Fibroblast of the aortic adventitia (primary cell): ENCODE measurements at regions not wholly inside any gene's neighbourhood (a gene's known extent, or its start where the extent isn't known, plus 50 kb on each side); places are given as distances from the start of the nearest gene placed in this dataset.

Source experiments
- DNase-seq: peaks from one replicate; pipeline ENCODE4 v3.0.0-alpha.2; 2010; ENCODE audit warnings: low read depth
- H3K4me3 ChIP-seq: 2 replicates; pipeline ENCODE4 v1.5.1; 2011; ENCODE audit warnings: low read depth, mild to moderate bottlenecking, control low read depth, low read length, moderate library complexity
- TF ChIP-seq, protein P1 (sequence below): IDR thresholded peaks from 2 replicates; pipeline ENCODE4 v1.5.1; 2011; ENCODE audit warnings: mild to moderate bottlenecking, low read length, control low read depth, inconsistent platforms; ENCODE audit not compliant: insufficient read depth

DNA sequence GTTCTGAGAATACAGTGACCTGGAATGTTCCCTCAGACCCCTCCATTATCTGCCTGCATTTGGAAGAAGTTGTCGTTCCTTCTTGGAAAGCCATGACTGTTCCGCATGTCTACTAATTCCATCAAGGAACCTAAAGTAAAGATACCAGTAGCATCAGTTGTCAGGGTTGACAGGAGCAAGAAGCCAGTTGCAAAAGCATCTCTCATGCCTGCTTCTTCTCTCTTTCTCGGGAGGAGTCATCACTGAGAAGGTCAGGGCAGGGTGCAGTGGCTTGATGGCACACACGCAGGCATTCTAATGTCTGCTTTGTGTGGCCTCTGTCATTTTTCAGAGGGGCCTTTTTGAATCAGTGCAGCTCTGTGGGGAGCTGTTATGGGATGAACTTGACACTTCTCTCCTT, 276.6 kb upstream of the TPM1 start:
- no peak overlapping the region for H3K4me3 ChIP-seq
- DNase-seq, result no peak
- TF ChIP-seq, protein P1, sequence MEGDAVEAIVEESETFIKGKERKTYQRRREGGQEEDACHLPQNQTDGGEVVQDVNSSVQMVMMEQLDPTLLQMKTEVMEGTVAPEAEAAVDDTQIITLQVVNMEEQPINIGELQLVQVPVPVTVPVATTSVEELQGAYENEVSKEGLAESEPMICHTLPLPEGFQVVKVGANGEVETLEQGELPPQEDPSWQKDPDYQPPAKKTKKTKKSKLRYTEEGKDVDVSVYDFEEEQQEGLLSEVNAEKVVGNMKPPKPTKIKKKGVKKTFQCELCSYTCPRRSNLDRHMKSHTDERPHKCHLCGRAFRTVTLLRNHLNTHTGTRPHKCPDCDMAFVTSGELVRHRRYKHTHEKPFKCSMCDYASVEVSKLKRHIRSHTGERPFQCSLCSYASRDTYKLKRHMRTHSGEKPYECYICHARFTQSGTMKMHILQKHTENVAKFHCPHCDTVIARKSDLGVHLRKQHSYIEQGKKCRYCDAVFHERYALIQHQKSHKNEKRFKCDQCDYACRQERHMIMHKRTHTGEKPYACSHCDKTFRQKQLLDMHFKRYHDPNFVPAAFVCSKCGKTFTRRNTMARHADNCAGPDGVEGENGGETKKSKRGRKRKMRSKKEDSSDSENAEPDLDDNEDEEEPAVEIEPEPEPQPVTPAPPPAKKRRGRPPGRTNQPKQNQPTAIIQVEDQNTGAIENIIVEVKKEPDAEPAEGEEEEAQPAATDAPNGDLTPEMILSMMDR, result no peak

DNA sequence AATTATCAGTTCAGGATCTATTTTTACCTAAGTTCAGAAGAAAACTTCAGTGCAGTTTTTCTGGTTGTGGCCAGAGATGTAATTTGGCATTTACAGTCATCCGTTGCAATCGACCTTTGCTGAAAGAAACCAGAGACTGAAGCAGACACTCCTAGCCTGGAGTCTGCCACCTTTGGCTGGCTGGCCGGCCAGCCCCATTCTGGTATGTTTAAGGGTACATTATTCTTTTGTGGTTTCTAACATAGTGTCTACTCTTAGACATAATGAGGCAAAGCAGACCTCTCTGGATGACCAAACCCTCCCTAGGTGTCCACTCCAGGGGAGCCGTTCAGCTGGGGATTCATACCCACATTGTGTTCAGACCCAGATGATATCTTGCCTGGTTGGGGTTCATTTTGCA, 275.9 kb upstream of the TPM1 start:
- peak; percentile 43 for DNase-seq
- no peak overlapping the region for H3K4me3 ChIP-seq
- TF ChIP-seq, protein P1, result no peak

DNA sequence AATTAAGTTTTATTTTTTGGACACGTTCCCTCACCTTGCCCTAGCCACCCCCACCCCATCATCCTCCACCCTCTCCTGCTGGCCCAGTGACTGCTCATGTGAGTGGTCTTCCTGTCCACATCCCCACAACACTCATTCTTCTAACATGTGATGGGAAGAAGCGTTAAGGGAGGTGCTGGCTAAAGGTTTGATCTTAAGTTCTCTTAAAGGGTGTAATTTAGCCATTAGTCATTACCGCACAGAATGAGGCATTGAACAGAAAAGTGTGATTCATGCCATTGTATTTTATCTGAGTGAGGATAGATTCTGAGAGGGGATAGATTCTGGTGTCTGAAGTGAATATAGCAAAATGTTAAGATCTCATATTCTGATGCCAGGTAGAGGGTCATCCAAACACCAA, 272.9 kb upstream of the TPM1 start:
- TF ChIP-seq, protein P1, result no peak
- no peak overlapping the region for H3K4me3 ChIP-seq
- DNase-seq, result peak; percentile 86

DNA sequence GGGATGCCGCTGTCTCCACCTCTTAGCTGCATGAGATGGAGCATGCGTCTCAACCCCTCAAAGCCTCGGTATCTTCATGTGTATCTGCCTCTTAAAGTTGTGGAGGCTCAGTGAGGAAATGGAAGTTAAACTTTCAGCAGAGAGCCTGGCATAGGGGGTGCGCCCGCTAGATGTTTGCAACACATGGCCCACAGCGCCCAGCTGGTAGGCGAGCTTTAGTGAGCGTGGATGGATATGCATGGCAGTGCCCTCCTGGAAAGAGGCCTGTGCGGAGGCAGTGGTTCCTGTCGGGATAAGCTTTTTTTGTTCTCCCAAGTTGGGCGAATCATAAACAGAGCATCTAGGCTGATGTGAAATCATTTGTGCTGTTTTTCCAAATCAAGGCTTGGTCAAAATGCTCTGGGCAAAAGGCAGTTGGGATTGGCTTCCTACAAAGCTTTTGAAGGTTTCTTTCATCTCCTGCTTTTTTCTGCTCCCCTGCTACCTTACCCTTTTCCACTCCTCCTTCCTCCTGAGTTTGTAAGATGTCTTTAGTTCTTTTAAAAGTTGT, 272.4 kb upstream of the TPM1 start:
- no peak for DNase-seq
- TF ChIP-seq, protein P1, result no peak
- H3K4me3 ChIP-seq, result no peak overlapping the region

DNA sequence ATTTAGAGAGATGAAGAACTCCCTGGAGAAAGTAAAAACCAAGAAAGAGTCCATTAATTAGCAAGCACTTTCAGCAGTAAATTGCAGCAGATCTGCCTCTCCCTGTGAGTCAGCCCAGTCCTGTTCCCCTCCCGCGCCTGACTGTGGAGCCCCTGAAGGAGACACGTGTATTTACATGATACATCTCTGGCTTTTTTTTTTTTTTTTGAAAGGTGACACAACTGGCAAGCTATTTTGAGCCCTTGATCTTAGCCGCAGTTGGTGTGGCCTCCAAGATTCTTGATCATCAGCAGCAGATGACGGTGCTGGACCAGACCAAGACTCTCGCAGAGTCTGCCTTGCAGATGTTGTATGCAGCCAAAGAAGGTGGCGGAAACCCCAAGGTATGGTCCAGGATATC, 271.8 kb upstream of the TPM1 start:
- no peak overlapping the region for H3K4me3 ChIP-seq
- DNase-seq, result peak; percentile 76
- TF ChIP-seq, protein P1, result no peak

DNA sequence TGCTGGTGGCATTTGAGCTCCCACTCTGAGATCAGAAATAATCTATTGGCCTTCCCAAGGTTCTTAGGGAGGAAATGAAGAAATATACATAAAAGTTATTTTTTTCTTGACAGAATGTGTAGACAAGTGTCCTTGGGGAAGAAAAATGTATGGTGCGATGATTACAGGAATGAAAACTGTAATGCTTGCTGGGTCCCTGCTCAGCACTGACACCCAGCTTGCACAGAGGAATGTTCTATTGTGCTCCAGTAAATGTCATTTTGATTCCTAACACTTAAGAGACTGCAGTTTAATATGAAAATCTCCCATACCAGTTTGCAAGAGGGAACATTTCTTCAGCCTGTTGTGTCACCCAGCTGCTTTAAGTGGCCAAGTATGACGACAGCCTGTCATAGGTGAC, 271.3 kb upstream of the TPM1 start:
- TF ChIP-seq, protein P1, result no peak
- DNase-seq, result no peak
- H3K4me3 ChIP-seq, result no peak overlapping the region
